ENCODE measurements at regions not wholly inside any gene's neighbourhood (a gene's known extent, or its start where the extent isn't known, plus 50 kb on each side); places are given as distances from the start of the nearest gene placed in this dataset.
"Not testable (repeated sequence)": the region's sequence is repeated elsewhere in the genome, so short reads cannot be mapped to it uniquely, and the experiment has no call there.

DNA sequence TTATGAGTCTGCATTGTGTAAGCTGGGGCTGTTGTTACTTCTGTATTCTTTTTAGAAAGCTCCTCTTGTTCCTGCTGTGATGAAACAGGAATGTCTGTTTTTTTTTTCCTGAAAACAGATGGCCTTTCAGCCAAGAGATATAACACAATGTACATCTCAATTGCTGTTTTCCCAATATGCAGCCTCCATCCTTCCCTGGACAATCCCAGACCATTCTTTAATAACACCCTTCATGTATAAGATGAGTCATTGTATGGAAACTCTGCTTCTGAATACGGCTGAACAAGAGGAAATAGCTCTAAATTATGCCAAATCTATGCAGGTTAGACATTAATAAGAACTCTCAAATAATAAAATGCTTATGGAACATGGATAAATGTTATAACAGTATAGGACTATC is 60.2 kb upstream of the LRRC4C start:
- H3K36me3 ChIP-seq (ENCODE audit: insufficient read depth, low read length) = no peaks in the 10 kb centered on the region
- no peak overlapping the region for H3K9ac ChIP-seq (ENCODE audit: low read depth, low read length)
- H3K4me1 ChIP-seq (ENCODE audit: insufficient read depth, low read length) = peaks cover 14% of the 10 kb centered on the region; the same call in 1 of the 2 replicates
- no peaks in the 10 kb centered on the region for H3K9me3 ChIP-seq (ENCODE audit: control insufficient read depth, insufficient read depth, low read length)

DNA sequence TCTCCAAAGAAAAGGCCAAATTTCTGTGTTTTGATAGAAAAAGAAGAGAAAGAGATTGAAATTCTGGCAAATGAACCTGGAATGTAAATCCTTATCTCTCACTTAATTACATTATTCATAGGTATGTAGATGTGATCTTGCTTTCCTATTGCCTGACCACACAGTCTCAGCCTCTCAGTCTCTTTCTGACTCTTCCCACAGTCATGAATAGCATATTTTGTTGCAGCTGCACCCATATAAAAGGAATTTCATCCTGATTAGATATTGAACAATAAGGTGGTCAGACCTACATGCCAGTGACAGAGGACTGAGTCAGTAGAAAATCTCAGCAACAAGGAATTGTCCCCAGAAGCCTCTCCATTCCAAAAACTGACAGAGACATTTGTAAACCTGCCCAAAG is 62.9 kb upstream of the LRRC4C start:
- Histone ChIP-seq H3K9ac (ENCODE audit: low read depth, low read length) (no peak overlapping the region), H3K36me3 (ENCODE audit: insufficient read depth, low read length) (no peaks in the 10 kb centered on the region), H3K4me1 (ENCODE audit: insufficient read depth, low read length) (peaks cover 14% of the 10 kb centered on the region; the same call in 1 of the 2 replicates), H3K9me3 (ENCODE audit: control insufficient read depth, insufficient read depth, low read length) (no peaks in the 10 kb centered on the region)

DNA sequence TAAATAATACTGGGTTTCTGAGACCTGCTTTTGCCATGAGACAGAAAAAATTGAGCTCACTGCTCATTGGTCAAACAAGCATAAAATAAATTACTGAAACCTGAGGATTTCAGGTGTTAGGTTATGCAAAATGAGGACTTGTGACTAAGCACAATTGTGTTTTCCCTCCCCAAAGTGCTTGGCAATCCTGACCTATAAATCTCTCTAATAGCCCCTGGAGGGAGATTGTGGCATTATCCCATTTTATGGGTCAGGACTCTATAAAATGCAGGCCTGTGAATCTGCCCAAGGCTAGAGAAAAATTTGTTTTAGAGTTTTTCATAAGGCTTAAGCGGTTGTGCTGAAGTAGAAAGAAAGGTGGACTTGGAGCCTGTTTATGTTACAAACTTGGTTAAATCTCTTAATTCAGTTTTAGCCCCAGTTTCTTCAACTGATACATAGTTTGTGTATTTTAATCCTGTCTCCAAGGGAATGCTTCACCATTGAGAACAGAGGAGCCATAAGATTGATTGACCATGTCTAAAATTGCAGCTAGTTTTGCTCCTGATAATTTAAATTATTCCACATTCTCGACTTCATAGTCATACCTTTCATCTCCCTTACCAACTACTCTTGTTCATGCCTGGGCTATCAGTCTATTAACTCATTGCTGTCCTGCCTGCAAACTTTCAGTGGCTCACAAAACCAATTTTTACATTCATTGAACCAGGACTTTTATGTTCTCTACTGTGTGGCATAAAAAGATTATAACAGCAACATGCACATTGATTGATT is 63.6 kb upstream of the LRRC4C start:
- Histone ChIP-seq H3K4me1 (ENCODE audit: insufficient read depth, low read length) (peaks cover 14% of the 10 kb centered on the region; the same call in 1 of the 2 replicates), H3K9me3 (ENCODE audit: control insufficient read depth, insufficient read depth, low read length) (no peaks in the 10 kb centered on the region), H3K9ac (ENCODE audit: low read depth, low read length) (no peak overlapping the region), H3K36me3 (ENCODE audit: insufficient read depth, low read length) (no peaks in the 10 kb centered on the region)

DNA sequence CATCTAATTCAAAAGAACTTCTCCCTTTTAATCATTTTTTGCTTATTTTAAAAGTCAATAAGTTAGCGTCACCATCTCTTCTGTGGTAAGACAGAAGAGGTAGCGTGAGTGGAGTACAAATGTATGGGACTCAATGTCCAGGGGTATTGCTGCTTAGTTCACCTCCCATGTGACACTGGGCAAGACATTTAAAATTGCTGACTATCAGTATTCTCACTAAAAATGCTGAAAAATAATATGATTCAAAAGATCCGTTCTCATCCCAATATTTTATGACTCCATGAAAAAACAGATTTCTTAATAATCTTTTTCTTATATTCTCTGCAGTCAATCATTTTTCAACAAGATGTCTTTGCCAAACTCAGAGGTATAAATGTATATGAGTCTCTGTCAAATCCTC is 68.1 kb upstream of the LRRC4C start:
- Histone ChIP-seq H3K4me1 (ENCODE audit: insufficient read depth, low read length) (peaks cover 11% of the 10 kb centered on the region; the same call in 1 of the 2 replicates), H3K36me3 (ENCODE audit: insufficient read depth, low read length) (no peaks in the 10 kb centered on the region), H3K9ac (ENCODE audit: low read depth, low read length) (no peak overlapping the region), H3K9me3 (ENCODE audit: control insufficient read depth, insufficient read depth, low read length) (no peaks in the 10 kb centered on the region)

DNA sequence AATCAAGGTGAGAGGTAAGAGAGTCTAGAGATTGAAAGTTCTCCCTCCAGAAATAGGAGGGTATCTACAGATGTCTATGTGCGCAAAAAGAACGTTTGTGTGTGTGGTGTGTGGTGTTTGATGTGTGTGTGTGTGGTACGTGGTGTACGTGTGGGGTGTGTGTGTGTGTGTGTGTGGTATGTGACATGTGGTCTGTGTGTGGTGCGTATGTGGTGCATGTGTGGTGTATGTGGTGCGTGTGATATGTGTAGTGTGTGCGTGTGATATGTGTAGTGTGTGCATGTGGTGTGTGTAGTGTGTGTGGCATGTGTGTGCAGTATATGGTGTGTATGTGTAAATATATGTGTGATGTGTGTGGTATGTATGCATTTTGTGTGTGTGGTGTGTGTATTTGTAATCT is 73.0 kb upstream of the LRRC4C start:
- no peaks in the 10 kb centered on the region for H3K9me3 ChIP-seq (ENCODE audit: control insufficient read depth, insufficient read depth, low read length)

DNA sequence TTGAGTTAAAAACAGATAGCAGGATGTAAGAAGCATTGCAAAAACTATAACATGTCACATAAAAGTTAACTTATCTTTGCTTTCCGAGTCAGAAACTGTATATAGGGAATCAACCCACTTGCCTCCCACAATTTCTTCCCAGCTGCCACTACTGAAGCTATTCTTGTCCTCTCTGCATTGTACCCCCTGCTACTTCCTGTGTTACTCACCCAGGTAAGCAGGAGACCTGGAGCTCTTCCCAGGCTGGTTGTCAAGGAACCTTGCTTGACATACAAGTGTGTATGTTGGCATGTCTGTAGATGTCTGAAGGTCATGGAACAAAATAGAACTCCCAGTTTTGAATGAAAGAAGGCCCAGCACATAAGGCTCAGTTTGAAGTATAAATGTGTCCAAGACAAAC is 74.3 kb upstream of the LRRC4C start:
- Histone ChIP-seq H3K9ac (ENCODE audit: low read depth, low read length) (no peak overlapping the region), H3K36me3 (ENCODE audit: insufficient read depth, low read length) (no peaks in the 10 kb centered on the region), H3K4me1 (ENCODE audit: insufficient read depth, low read length) (peaks cover 5% of the 10 kb centered on the region; the same call in 1 of the 2 replicates), H3K9me3 (ENCODE audit: control insufficient read depth, insufficient read depth, low read length) (no peaks in the 10 kb centered on the region)

More for the DNA sequence above, 73.0 kb upstream of the LRRC4C start:
- H3K9ac ChIP-seq (ENCODE audit: low read depth, low read length) = no peak overlapping the region
- H3K36me3 ChIP-seq (ENCODE audit: insufficient read depth, low read length) = no peaks in the 10 kb centered on the region
- peaks cover 5% of the 10 kb centered on the region; the same call in 1 of the 2 replicates for H3K4me1 ChIP-seq (ENCODE audit: insufficient read depth, low read length)

DNA sequence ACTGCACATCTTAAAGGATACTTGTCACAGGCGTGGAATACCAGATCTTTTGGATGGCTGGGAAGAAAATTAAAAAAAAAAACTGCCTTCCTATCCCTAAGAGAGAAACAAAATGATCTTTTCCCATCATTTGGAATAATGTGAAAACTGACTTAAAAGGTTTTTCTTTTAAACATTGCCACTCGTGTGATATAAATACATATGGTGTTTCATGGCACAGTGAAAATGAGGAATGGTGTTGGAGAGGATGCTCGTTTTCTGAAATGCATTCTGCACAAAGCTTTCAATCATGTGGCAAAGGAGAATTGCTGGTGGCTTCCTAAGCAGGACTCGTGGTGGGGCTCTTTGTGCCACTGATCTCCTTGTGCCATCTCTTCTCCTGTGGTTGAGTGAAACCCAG is 74.9 kb upstream of the LRRC4C start:
- Histone ChIP-seq H3K4me1 (ENCODE audit: insufficient read depth, low read length) (peaks cover 5% of the 10 kb centered on the region; the same call in 1 of the 2 replicates), H3K9me3 (ENCODE audit: control insufficient read depth, insufficient read depth, low read length) (no peaks in the 10 kb centered on the region), H3K9ac (ENCODE audit: low read depth, low read length) (no peak overlapping the region), H3K36me3 (ENCODE audit: insufficient read depth, low read length) (no peaks in the 10 kb centered on the region)

DNA sequence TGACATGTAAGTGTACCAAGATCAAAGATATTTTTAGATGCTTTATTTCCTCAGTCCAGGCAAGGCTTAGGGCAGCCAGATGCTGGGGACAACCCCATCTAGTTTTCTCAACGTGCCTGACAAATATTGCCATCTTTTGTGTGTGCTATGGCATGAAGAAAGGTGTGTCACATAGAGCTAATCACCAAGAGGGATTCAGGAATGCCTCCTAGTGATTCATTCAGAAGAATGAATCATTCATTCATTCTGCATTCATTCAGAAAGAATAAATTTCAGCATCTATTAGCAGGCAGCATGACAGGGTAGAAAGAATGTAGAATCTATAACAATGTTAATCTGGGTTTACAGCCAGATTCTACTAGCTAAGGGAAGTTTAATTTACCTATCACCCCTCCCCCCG is 75.4 kb upstream of the LRRC4C start:
- Histone ChIP-seq H3K4me1 (ENCODE audit: insufficient read depth, low read length) (peaks cover 5% of the 10 kb centered on the region; the same call in 1 of the 2 replicates), H3K36me3 (ENCODE audit: insufficient read depth, low read length) (no peaks in the 10 kb centered on the region), H3K9me3 (ENCODE audit: control insufficient read depth, insufficient read depth, low read length) (no peaks in the 10 kb centered on the region), H3K9ac (ENCODE audit: low read depth, low read length) (no peak overlapping the region)

DNA sequence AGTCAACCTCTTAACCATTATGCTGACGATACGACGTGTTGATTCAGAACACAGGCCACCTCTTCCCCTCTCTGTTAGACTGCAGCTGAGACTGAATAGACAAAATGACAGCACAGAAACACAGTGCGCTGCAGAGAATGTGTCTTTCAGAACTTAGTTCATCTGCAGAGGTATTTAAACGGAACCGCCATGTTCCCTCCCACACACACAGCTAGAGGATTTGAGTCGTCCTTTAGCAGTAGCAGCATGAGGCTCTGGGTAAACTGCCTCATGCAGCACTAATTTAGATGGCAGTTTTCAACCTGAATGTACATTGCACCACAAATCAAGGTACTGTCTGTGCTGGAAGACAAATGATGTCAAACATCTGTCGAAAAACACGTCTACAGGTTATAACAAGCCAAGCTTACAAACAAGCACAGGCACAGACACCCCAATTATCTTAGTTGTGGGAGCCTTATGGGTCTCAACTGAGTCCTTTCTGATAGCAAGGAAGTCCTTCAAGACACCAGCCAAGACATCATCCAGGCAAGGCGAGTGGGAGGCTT is 76.6 kb upstream of the LRRC4C start:
- Histone ChIP-seq H3K9ac (ENCODE audit: low read depth, low read length) (no peak overlapping the region), H3K9me3 (ENCODE audit: control insufficient read depth, insufficient read depth, low read length) (no peaks in the 10 kb centered on the region), H3K36me3 (ENCODE audit: insufficient read depth, low read length) (no peaks in the 10 kb centered on the region), H3K4me1 (ENCODE audit: insufficient read depth, low read length) (peaks cover 5% of the 10 kb centered on the region; the same call in 1 of the 2 replicates)

DNA sequence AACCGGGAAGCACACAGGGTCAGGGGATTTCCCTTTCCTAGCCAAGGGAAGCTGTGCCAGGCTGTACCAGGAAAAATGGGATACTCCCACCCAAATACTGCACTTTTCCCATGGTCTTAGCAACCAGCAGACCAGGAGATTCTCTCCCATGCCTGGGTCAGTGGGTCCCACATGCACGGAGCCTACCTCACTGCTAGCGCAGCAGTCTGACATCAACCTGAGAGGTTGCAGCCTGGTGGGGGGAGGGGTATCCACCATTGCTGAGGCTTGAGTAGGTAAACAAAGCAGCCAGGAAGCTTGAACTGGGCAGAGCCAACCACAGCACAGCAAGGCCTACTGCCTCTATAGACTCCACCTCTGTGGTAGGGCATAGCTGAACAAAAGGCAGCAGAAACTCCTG is 85.5 kb upstream of the LRRC4C start:
- not testable (repeated sequence) for H3K9ac ChIP-seq (ENCODE audit: low read depth, low read length); H3K9me3 ChIP-seq (ENCODE audit: control insufficient read depth, insufficient read depth, low read length)

DNA sequence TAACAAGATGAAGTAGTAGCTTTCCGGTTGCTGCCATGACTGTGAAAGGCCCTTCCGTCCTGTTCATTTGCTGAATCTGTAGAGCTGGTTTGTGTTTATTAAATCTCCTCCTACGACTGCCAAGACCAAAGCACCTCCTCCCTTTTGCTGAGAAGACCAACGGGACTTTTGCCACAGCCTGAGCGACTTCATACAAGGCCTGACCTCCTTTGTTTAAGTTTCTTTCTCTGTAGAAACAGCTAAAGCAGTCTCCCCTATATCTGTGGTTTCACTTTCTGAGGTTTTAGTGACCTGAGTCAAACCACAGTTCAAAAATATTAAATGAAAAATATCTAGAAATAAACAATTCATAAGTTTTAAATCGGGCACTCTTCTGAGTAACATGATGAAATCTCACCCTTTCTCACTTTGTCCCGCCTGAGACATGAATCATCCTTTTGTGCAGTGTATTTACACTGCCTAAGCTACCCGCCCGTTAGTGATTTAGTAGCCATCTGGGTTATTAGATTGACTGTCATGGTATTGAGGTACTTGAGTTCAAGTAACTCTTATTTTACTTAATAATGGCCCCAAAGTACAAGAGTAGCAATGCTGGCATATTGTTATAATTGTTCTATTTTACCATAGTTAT is 119.1 kb upstream of the LRRC4C start:
- Histone ChIP-seq H3K4me1 (ENCODE audit: insufficient read depth, low read length) (no peaks in the 10 kb centered on the region), H3K9ac (ENCODE audit: low read depth, low read length) (no peak overlapping the region), H3K9me3 (ENCODE audit: control insufficient read depth, insufficient read depth, low read length) (no peaks in the 10 kb centered on the region), H3K36me3 (ENCODE audit: insufficient read depth, low read length) (no peaks in the 10 kb centered on the region)

More for the DNA sequence above, 85.5 kb upstream of the LRRC4C start:
- H3K4me1 ChIP-seq (ENCODE audit: insufficient read depth, low read length); H3K36me3 ChIP-seq (ENCODE audit: insufficient read depth, low read length): not testable (repeated sequence)

DNA sequence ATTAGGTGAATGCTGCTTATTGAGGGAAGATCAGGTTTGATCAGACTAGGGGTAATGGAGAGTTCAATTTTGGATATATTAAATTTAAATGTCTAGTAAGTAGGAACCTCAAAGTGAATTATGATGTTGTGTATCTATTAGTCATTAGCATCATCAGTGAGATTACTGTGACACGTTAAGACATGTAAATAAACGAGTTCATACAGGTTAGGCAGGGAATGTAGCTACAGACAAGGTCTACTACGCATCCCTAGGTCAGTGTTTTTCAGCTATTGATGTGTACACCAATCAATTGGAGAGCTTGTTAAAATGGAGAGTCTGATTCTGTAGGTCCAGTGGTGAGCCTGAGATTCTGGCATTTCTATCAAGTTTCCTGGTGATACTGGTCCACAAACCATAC is 120.1 kb upstream of the LRRC4C start:
- no peaks in the 10 kb centered on the region for H3K9me3 ChIP-seq (ENCODE audit: control insufficient read depth, insufficient read depth, low read length)
- no peaks in the 10 kb centered on the region for H3K36me3 ChIP-seq (ENCODE audit: insufficient read depth, low read length)
- no peak overlapping the region for H3K9ac ChIP-seq (ENCODE audit: low read depth, low read length)
- no peaks in the 10 kb centered on the region for H3K4me1 ChIP-seq (ENCODE audit: insufficient read depth, low read length)

DNA sequence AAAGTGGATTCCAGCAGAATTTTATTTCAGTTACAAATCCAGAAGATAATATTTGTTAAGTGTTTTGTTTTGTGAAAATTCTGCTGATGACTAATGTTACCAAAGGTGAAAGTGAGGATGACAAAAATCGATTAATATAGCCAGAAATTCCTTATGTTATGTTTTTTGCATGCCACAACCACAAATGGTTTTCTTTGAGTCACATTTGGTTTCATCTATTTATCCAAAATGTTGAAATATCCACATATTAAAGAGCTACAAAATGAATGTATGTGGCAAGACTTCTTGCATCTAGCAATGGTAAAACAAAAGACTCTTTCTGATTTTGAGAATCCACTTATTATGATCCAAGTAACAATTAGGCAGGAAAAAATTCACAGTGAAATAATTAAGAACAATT is 150.1 kb upstream of the LRRC4C start:
- H3K9ac ChIP-seq (ENCODE audit: low read depth, low read length) = no peak overlapping the region
- H3K36me3 ChIP-seq (ENCODE audit: insufficient read depth, low read length) = no peaks in the 10 kb centered on the region
- H3K4me1 ChIP-seq (ENCODE audit: insufficient read depth, low read length) = no peaks in the 10 kb centered on the region
- peaks cover 6% of the 10 kb centered on the region; the same call in 1 of the 2 replicates for H3K9me3 ChIP-seq (ENCODE audit: control insufficient read depth, insufficient read depth, low read length)

DNA sequence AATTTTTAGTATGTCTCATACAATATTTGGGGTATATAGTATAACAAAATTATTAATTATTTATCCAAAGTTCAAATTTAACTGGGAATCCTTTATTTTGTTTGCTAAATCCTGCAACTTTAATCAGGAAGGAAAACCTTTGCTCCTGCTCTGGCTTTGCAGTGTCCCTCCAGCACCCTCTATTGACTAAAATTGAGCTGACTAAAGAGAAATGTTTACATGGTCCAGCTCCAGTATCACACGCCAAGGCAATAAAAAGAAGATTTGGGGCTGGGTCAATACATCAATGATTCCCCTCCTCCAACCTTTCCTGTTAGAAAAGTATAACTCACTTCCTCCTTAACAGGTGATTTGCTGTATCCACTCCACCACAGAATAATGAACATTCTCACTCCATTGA is 153.0 kb upstream of the LRRC4C start:
- Histone ChIP-seq H3K36me3 (ENCODE audit: insufficient read depth, low read length) (no peaks in the 10 kb centered on the region), H3K4me1 (ENCODE audit: insufficient read depth, low read length) (no peaks in the 10 kb centered on the region), H3K9me3 (ENCODE audit: control insufficient read depth, insufficient read depth, low read length) (peaks cover 6% of the 10 kb centered on the region; the same call in 1 of the 2 replicates), H3K9ac (ENCODE audit: low read depth, low read length) (no peak overlapping the region)

DNA sequence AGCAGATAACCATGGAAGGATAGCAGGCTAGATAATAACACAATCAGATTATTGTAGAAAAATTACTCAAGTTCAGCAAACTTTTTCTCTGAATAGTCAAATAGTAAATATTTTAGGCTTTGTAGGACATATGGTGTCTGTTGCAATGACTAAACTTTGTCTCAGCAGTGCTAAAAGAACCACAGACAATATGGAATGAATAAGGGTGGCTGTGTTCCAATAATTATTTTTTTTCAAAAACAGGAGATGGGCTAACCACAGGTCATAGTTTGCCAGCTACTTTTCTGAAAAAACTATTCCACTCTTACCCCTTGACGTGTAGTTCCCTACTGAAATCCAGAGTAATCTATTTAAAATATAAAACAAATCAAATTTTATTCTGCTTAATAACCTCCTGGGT is 153.9 kb upstream of the LRRC4C start:
- no peaks in the 10 kb centered on the region for H3K36me3 ChIP-seq (ENCODE audit: insufficient read depth, low read length)
- H3K4me1 ChIP-seq (ENCODE audit: insufficient read depth, low read length) = no peaks in the 10 kb centered on the region

More for the DNA sequence above, 153.9 kb upstream of the LRRC4C start:
- Histone ChIP-seq H3K9me3 (ENCODE audit: control insufficient read depth, insufficient read depth, low read length) (peaks cover 6% of the 10 kb centered on the region; the same call in 1 of the 2 replicates), H3K9ac (ENCODE audit: low read depth, low read length) (no peak overlapping the region)
